NCI-H2227 (cell line): ENCODE measurements at regions not wholly inside any gene's neighbourhood (a gene's known extent, or its start where the extent isn't known, plus 50 kb on each side); places are given as distances from the start of the nearest gene placed in this dataset.
"Not testable (repeated sequence)": the region's sequence is repeated elsewhere in the genome, so short reads cannot be mapped to it uniquely, and the experiment has no call there.

Experiments used
- DNase-seq: peaks from one replicate; lab custom pipeline; 2025; ENCODE audit not compliant: unreplicated experiment; lab: John Stamatoyannopoulos, UW

DNA sequence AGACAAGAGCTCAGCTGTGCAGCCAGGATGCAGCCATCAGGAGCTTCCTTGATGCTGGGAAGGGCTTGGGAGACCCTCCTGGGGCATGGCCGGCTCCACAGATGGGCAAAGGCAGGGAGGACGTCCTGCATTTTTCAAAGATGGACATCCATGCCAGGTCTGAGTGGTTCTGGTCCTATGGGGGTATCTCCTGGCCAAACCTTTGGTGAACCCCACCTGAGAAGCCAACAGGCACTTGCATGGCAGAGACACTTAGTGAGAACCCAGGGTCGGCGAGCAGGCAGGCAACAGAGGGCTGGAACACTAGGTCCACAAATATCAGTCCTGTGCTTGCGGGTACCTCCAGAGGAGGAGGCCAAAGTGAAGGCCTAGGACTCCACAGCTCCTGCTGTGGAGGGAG lies 70.0 kb downstream of the KCTD15 start:
- DNase-seq = no peak

DNA sequence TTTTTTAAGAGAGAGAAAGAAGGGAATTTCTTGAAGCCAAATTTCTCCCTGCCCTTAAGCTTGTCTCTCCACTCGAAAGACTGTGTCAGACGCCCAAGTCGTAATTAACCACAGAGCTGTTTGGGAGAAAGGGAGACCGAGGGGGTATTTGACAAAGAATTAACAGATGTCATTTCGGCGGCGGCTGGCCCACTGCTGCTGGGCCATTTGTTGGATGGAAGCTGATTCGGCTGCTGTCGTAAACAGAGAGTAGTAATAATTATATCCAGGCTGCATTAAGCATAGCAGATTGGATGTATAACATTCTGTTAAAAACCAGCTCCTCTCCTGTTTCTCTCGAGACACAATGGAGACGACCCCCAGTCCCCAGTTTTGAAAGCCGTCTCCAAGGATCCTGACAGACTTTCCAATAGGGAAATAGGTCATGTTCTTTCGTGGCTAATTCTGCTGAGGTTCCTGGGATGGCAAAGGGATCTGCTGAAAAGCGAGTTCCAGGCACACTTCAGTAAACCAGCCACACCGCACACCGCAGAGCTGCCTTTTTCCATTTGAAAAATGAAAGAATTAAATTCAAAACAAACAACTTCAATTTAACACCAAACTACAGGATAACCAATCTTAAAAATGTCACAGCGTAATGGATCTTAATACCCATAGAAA lies 71.5 kb downstream of the KCTD15 start:
- no peak for DNase-seq

DNA sequence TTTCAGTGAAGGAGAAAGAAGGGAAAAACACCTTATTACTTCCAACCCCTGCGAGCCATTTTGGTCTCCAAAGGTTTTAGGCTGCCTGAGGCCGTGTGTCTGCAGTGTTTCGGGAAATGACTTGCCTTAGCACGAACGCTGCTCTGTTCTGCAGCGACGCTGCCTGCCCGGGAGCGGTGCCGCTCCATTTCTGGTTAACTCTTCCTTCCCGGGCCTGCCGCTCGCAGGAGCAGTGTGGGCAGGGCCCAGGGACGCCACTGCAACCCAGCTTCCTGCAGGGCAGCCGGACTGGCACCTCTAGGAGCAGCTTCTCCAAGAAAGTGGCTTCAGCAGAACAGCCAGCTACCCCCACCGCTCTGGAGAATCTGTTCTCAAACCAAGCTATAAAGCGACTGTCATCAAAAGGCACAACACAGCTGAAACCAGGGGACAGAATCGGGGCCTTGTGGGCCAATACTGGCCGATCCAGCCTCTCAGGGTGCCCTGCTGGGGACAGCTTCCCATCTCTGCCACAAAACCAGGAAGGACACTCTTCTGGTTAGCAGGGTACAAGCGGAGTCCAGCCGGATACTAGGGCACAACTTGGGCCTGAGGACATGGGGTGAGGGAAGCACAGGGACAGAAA lies 72.2 kb downstream of the KCTD15 start:
- DNase-seq = peak; percentile 77

DNA sequence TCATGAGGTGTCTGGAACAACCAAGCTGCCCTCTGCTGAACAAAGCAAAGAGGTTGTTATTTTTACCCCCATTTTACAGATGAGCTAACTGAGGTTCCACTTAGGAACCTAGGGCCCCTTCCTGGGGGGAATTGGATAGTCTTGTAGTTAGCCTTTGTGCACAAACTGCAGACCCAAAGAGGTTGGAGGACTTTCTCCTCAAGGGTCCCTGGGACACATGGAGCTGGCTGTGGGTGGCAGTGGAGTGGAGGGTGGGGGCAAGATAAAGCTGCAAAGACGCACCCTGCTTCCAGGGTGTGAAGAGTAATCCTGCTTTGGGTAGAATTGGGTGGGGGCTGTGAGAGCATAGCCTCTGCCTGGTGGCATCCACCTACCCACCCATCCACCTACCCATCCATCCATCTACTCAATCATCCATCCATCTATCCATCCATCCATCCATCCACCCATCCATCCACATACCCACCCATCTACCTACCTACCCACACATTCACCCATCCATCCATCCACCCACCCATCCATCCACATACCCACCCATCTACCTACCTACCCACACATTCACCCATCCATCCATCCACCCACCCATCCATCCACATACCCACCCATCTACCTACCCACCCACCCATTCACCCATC lies 73.7 kb downstream of the KCTD15 start:
- DNase-seq = not testable (repeated sequence)

DNA sequence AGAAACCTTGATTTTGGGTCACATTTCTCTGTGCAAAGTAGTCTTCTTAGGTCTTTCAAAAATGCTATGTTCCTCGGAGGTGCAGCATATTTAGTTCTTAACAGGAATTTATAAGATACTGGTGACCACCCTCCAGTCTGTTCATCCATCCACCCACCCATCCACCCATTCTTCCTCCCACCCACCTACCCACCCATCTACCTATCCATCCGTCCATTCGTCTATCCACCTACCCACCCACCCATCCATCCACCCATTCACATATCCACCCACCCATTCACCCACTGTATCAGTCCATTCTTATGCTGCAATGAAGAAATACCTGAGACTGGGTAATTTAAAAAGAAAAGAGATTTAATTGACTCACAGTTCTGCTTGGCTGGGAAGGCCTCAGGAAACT lies 74.9 kb downstream of the KCTD15 start:
- no peak for DNase-seq

DNA sequence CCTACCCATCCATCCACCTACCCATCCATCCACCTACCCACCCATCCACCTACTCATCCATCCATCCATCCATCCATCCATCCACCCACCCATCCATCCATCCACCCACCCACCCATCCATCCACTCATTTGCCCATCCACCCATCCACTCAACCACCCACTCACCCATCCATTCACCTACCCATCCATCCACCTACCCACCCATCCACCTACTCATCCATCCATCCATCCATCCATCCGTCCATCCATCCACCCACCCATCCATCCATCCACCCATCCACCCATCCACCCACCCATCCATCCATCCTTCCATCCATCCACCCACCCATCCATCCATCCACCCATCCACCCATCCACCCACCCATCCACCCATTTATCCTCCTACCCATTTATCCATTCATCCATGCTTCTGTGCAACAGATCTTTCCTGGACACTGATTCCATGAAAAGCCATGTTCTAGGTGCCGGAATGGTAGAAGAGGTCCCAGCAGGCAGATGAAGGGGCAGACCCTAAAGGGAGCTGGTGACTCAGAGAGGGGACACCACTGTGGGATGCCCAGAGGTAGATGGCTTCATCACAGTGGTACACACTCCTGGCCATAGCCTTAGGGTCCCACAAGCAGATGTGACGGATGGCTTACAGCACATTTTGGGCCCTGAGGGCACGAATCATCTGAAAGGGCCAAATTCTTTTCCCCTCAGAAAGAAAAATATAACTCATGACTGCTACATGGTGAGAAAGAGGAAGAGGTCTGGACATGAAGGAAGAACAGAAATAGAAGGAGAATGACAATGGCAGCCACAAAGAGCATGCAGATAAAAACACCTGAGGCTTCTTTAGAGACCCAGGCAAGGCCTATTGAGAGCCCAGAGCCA lies 76.0 kb downstream of the KCTD15 start:
- DNase-seq = no peak

DNA sequence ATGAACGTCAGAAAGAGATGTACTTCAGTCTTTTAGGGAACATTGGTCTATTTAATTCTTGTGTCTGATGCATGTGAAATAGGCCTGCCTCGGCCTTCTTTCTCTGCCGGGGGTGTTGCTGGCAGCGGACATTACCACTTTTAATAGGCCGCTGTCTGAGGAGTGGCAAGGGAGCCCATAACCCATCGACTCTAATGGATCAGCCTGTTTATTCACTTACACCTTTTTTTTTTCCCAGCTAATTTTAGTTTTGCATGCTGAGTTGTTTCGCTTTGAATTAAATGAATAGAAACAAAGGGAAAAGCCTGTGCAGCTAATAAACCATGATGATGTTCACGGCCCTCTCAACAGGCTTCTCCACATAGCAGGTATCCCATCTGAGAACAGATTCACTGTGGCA lies 78.4 kb downstream of the KCTD15 start:
- DNase-seq = no peak

DNA sequence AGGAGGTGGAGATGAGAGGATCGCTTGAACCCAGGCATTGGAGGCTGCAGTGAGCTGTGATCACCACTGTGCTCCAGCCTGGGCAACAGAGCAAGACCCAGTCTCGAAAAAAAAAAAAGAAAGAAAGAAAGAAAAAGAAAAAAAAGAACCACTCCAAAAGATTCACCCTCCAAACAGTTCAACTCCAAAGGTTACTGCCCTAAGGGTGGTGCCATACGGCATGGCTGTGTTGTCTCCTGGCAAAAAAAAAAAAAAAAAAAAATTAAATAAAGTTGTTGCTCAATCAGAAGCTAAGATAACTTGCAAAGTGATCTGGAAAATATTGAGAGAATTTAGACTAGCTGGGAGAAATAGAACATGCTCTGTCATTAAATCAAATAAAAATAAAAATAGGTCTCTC lies 79.5 kb downstream of the KCTD15 start:
- DNase-seq = no peak

DNA sequence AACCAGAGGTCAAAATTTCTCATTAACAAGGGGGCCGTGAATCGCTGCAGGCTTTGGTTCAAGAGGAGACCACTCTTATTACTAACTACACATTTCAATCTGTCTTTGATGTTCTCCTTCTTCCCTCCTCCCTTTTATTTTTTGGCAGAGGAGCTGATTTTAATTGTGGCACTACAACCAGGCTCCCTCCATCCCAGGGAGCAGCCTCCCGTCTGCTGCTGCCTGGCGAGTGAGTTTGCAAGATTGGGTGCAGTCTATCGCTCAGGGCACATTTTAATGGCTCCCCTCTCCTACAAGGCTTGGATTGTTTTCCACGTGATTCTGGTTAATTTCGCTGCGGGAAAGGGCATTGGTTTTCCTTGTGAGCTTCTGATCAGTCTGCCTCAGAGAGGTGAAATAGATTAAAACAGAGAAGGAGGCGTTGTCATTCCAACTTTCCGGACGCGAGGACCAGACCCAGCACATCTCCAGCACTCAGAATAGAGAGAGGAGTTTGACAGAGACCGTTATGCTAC lies 81.4 kb downstream of the KCTD15 start:
- no peak for DNase-seq

DNA sequence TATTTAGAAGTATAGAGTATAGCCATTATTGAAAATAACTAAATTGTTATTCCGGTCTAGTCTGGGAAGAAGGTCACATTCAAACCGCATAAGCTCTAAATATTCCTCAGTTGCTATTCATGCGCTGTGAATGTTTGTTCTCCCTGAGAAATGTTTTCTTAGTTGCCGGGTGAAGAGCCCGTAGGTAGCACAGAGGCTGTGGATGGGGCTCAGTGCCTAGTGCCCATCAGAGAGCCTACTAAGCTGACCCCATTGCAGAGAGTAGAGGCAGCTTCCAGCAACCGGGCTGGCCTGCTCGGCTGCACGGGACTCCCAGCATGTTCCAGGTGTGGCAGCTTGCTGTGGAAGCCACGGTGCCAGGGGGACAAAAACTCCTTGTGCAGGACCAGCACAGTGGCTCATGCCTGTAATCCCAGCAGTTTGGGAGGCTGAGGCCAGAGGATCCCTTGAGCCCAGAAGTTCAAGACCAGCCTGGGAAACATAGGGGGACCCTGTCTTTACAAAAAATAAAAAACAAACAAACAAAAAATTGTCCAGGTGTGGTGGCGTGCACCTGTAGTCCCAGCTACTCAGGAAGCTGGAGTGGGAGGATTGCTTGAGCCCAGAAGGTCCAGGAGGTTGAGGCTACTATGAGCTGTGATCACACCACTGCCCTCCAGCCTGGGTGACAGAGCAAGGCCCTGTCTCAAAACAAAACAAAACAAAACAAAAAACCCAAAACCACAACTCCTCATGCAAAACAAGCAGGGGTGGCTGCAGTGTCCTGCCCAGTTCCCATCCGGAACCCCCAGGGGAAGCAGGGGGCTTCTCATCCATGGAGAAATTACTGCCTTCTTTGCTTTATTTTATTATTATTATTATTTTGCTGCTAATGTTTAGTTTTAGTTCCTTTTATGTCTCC lies 82.5 kb downstream of the KCTD15 start:
- DNase-seq = no peak

DNA sequence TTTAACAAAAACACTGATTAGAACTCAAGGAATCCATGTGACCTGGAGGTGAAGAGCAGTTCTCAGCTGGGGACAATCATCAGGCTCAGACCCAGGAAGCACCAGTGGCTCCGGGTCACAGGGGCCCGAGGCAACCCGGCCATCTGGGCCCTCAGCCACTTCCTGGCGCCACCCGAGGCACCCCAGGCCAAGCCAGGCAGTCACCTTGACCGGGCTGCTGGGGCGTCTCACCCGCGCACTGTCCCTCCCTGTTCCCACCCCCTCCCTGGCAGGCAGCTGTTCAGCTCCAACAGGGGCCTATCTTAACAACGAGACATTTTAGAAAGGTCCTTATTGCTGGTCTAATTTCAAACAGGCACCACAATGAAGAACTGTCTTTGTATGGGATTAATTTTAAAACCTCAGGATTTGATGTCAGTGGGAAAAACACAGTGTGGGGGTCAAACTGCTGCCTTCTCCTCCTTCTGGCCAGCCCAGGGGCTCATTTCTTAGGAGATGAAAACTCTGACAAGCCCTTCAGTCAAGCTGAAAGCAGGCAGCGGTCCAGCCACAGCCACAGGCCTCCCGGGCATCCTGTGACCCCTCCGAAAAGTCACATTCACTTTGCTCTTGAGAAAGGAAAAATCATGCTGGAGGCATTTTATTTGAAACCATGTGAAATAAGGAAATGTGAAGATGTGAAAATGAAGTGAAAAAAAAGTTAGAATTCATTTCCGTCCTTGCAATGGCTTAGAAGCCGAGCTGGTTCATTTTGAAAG lies 83.3 kb downstream of the KCTD15 start:
- DNase-seq = no peak

DNA sequence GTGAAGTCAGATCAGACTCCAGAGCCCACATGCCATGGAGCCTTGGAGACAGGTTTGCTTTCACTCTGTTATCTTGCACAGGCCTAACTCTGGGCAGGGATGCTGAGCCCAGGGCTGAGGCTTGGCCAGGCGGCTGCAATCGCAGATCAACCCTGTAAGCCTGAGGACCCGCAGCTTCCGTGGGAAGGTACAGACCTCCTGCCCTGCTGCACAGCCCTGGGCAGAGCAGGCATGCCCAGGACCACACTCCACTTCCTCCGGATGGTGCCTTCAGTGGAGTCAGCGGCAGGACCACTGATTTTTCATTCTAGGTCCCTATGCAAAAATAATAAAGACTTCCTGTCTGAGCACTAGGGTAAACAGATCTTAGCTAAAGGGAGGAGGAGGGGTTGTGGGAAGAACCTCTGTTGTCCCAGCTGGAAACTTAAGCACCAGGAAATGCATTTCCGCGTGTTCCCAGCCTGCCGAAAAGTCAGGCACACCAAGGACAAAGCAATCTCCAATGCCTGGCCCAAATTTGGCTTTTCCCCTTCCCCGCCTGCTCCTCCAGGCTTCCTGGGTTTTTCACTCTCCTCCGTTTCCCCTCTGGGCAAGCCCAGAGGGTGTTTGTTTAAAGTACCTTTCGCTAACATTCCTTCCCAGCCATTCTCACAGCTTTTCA lies 87.3 kb downstream of the KCTD15 start:
- no peak for DNase-seq

DNA sequence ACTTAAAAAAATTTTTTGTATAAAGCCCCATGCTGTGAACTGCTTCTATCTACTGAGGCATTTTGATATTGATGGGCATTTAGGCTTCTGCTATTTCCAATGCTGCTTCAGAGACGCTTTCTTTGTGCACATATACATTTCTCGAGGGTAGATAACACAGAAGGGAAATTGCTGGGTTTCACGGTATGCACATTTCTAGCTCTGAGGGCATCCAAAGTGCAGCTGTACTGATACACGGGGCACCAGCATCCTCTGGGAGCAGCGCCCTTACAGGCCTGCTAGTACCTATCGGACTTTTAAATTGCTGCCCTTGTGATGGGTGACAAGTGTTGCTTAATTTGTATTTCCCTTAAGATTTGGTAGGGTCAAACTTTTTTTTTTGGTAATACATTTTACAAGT lies 88.6 kb downstream of the KCTD15 start:
- no peak for DNase-seq

DNA sequence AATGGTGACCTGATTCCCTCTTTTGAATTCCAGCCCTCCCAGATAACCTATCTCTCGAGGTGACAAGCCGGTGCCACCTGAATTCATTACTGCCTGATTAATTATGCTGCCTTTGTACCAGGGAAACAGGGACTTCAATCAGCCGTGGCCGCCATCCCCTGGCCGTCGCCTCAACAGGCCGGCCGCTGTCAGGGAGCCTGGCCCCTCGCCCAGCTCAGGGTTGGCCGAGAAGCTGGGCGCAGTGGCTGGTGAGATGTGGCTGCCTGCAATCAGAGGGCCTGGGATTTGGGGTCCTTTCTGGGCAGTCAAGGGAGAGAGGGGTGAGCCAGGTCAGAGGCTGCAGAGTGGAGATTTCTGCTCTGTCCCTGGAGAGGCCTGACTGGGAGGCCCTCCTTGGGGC lies 91.2 kb downstream of the KCTD15 start:
- DNase-seq = no peak

DNA sequence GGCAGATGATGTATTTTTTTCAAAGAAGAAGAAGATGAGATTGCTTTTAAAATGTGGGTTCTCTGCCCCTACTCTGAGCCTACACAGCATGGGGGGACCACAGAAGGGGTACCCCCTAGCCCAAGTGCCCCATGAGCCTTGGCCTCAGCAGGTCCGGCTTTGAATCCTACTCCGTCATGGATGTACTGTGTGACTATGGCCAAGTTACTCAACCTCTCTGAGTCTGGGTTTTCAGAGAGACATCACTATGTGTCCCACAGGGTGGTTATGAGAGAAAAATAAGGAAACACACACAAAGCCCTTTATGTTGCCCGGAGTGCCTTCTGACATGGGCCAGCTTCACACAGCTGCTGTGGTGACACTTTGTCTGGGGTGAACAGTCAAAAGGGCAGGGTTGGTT lies 92.0 kb downstream of the KCTD15 start:
- DNase-seq = no peak

DNA sequence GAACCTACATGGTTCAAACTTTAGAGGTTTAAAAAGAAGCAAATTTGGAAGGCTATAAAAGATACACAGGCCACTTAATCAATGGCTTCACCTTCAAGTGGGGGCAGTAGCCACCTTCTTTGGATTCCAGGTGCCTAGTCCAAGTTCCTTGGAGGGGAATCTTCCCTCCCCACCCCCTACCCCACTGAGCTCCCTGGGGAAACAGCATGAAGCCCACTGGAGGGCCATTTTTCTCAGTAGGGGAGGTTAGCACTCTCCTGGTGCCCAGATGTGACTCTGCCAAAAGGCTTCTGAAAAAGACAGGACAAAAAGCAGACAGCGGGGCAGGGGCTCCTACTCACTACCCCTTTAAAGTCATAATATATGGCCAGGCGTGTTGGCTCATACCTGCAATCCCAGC lies 93.9 kb downstream of the KCTD15 start:
- no peak for DNase-seq

DNA sequence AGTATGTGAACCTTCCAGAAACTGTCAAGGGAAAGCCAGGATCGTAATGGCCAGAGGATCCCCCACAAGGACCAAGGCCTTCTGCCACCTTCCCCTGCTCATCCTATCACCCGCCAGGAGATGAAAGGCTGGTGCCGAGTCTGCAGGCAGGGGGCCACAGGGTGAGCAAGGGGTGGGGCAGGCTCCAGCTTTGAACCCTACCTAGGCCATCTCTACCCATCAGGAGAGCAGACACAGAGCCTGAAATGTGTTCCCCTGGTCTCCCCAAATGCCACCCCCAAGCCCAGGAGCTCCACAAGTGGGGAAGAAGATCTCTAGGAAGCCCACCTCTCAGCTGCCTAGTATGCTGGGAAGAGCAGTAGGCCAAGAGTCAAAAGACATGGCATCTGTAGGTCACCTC lies 95.1 kb downstream of the KCTD15 start:
- no peak for DNase-seq

DNA sequence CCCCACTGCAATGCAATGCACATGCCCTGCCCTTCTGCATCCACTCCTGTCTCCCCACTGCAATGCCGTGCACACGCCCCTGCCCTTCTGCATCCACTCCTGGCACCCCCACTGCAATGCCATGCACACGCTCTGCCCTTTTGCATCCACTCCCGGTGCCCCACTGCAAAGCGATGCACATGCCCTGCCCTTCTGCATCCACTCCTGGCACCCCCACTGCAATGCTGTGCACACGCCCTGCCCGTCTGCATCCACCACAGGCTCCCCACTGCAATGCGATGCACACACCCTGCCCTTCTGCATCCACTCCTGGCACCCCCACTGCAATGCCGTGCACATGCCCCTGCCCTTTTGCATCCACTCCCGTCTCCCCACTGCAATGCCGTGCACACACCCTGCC lies 98.1 kb downstream of the KCTD15 start:
- no peak for DNase-seq

DNA sequence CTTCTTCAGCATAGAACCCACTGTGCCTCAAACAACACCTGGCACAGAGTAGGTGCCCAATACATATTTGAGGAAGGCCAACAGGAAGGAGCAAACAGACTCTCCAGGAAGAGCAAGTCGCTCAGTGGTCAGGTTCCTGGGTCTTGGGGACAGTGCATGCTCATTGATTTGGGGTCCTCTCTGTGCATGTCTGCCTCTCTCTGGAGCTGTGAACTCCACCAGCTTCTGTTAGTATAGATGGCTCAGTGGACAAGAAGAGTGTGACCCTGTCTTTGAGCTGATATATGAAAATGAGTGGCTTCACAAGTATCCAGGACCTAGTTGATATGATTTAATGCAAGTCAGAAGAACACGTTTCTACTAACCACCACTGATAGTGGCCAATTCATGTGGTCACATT lies 98.7 kb downstream of the KCTD15 start:
- DNase-seq = no peak
